Epithelial cell of esophagus (primary cell): ENCODE measurements at regions not wholly inside any gene's neighbourhood (a gene's known extent, or its start where the extent isn't known, plus 50 kb on each side); places are given as distances from the start of the nearest gene placed in this dataset.
A peak's percentile ranks its signal among the peaks of the same experiment; 100 is the strongest.

Experiments used
- DNase-seq: peaks from one replicate; pipeline ENCODE4 v3.0.0; 2010; ENCODE audit warnings: low read depth
- H3K4me3 ChIP-seq: 2 replicates; pipeline ENCODE4 v1.5.1; 2011; ENCODE audit warnings: mild to moderate bottlenecking, low read length, control low read depth
- CTCF ChIP-seq: IDR thresholded peaks from 2 replicates; pipeline ENCODE4 v1.5.1; 2011; ENCODE audit warnings: low read depth, mild to moderate bottlenecking, low read length, control low read depth, inconsistent platforms; ENCODE audit not compliant: insufficient read depth; ENCODE audit errors: missing control alignments

- H3K4me3 ChIP-seq: no peak overlapping the region
- DNase-seq: no peak
- no peak for TF ChIP-seq CTCF
Observed at GRCh38 chr3:46107682-46108081, 80.4 kb upstream of the XCR1 start.

GRCh38 chr3:46105306-46105919 lies 78.1 kb upstream of the XCR1 start:
- no peak for DNase-seq
- TF ChIP-seq CTCF: no peak
- H3K4me3 ChIP-seq: no peak overlapping the region

DNA sequence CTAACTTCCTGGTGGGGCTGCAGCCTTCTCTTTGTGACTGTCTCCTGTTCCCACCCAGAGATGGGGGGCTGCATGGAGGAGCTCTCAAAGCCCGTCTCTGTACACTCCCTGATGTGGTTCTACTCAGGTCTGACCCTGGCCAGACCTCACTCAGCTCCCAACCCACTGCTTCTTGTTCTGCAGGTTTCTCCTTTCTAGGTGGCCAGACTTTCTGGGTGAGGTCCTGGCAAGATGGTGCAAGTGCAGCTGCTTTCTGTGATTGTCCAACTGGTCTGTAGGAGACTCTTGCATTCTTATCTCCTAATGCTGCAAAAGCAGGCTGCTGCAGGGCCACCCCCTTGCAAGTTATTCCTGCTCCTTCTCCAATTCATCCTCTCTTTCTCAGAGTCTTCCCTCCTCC lies 77.4 kb upstream of the XCR1 start:
- TF ChIP-seq CTCF: no peak
- DNase-seq: no peak
- H3K4me3 ChIP-seq: no peak overlapping the region

- DNase-seq: no peak
- TF ChIP-seq CTCF: no peak
- no peak overlapping the region for H3K4me3 ChIP-seq
Observed at GRCh38 chr3:46102780-46103130, 75.5 kb upstream of the XCR1 start.

- no peak overlapping the region for H3K4me3 ChIP-seq
- no peak for DNase-seq
- no peak for TF ChIP-seq CTCF
Observed at GRCh38 chr3:46102059-46102779, 74.9 kb upstream of the XCR1 start.

GRCh38 chr3:46100812-46101211 lies 73.5 kb upstream of the XCR1 start:
- no peak overlapping the region for H3K4me3 ChIP-seq
- DNase-seq: no peak
- TF ChIP-seq CTCF: no peak

GRCh38 chr3:46098319-46098761 lies 71.1 kb upstream of the XCR1 start:
- no peak overlapping the region for H3K4me3 ChIP-seq
- peak; percentile 54 for DNase-seq
- TF ChIP-seq CTCF: no peak
